ENCODE measurements at regions not wholly inside any gene's neighbourhood (a gene's known extent, or its start where the extent isn't known, plus 50 kb on each side); places are given as distances from the start of the nearest gene placed in this dataset.

GRCh38 chr3:124201786-124202185 is 209.9 kb upstream of the ROPN1 start:
- TF ChIP-seq CTCF (IDR thresholded peaks at IDR 0.05; ENCODE audit: insufficient read depth, low read depth, low read length, missing control alignments): no peak
- no peak for DNase-seq (ENCODE audit: low read depth)
- no peak overlapping the region for H3K4me3 ChIP-seq (ENCODE audit: low read depth, low read length)

DNA sequence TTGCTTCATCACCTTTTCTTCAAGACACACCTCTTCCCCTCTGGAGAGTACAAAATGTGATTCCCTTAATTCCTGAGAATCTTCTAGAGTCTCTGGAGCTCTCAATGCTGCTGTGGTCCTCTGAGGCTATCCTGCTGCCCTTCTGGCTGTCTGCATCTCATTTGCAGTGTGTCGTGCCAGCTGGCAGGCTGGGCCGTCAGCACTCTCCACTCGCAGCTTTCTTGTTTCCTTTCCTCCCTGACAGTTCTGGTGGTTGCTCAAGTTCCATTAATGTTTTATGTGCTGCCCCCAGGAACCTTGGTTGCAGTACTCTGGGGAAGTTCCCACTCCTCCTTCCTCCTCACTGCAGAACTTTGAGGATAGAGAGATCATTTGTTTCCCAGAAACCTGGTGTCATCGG is 210.8 kb upstream of the ROPN1 start:
- TF ChIP-seq CTCF (IDR thresholded peaks at IDR 0.05; ENCODE audit: insufficient read depth, low read depth, low read length, missing control alignments): no peak
- H3K4me3 ChIP-seq (ENCODE audit: low read depth, low read length): no peak overlapping the region
- no peak for DNase-seq (ENCODE audit: low read depth)

DNA sequence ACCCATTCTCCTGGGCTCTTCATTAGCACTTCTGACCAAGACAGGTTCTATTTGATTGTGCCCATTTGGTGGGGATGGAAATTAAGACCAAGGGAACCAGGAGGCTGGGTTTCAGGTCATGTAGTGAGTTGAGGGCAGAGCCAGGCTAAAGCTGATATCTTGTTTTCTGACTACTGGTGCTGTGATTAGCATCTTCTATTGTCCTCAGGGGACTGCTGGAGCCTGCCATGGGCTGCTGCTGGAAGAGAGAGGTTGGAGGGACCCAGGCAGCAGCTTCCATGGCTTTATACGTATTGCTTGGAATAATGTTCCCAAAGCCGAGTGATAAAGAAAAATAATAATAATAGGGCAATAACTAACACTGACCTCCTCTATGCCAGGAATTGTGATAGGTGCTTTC is 211.4 kb upstream of the ROPN1 start:
- no peak for TF ChIP-seq CTCF (IDR thresholded peaks at IDR 0.05; ENCODE audit: insufficient read depth, low read depth, low read length, missing control alignments)

DNA sequence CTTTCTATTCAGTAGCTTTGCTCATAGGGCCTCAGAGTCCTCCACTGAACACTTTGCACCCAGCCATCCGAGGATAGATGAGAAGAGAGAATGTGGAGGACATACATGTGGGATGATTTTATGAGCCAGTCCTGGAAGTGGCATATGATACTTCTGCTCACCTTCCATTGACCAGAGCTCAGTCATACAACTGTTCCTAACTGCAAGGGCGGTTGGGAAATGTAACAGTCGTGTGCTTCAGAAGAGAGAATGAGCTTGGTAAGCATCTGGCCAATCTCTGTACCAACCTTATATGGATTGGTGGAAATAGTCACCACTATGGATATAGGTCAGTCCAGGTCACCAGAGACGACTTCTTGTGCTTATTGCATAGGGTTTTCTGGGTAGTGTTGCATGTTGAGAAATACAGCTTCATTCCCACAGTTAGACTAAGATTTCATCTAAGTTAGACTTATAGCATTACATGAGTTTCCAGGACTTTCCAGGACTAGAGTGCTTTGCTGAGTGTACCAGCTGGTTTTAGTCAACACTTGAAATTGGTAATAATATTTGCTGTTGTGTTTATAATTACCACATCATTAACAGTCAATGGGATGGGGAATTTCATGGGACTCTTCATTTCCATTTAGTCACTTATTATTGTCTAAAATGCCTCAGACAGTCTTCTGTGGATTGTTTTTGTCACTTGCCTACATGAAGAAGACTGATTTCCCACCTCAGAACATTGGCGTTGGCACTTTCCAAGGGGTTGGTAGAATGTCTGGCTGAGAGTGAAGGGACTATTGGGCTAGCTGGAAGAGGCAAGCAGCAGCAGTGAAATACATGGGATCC is 214.5 kb upstream of the ROPN1 start:
- H3K4me3 ChIP-seq (ENCODE audit: low read depth, low read length): no peak overlapping the region
- no peak for TF ChIP-seq CTCF (IDR thresholded peaks at IDR 0.05; ENCODE audit: insufficient read depth, low read depth, low read length, missing control alignments)

More for the DNA sequence above, 211.4 kb upstream of the ROPN1 start:
- no peak overlapping the region for H3K4me3 ChIP-seq (ENCODE audit: low read depth, low read length)
- no peak for DNase-seq (ENCODE audit: low read depth)

DNA sequence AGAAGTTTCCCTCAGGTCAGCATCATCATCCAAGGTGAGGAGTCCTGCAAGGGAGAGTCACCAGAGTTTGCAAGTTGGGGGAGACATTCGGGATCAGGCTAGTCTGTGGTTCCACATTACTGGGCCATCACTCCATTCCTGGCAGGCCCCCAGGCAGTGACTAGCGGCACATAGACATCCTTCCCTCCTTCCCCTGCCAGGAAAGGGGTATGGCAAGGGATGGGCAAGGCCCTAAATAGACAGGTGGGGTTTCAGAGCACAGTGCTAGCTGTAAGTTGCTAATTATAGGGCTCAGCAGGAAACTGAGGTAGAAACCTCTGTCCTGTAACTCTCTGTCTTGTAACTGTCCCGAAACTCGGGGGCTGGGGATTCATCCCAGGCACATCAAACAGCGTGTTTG is 215.2 kb upstream of the ROPN1 start:
- no peak for TF ChIP-seq CTCF (IDR thresholded peaks at IDR 0.05; ENCODE audit: insufficient read depth, low read depth, low read length, missing control alignments)
- peak; percentile 16 for DNase-seq (ENCODE audit: low read depth)

More for the DNA sequence above, 214.5 kb upstream of the ROPN1 start:
- DNase-seq (ENCODE audit: low read depth): no peak

GRCh38 chr3:124207873-124208485 is 216.1 kb upstream of the ROPN1 start:
- no peak for TF ChIP-seq CTCF (IDR thresholded peaks at IDR 0.05; ENCODE audit: insufficient read depth, low read depth, low read length, missing control alignments)
- peak; percentile 92 for DNase-seq (ENCODE audit: low read depth)
- no peak overlapping the region for H3K4me3 ChIP-seq (ENCODE audit: low read depth, low read length)

More for the DNA sequence above, 215.2 kb upstream of the ROPN1 start:
- H3K4me3 ChIP-seq (ENCODE audit: low read depth, low read length): no peak overlapping the region
